Endothelial cell of umbilical vein (primary cell): ENCODE measurements at regions not wholly inside any gene's neighbourhood (a gene's known extent, or its start where the extent isn't known, plus 50 kb on each side); places are given as distances from the start of the nearest gene placed in this dataset.

Experiments
- EZH2 ChIP-seq: IDR thresholded peaks from 2 replicates; pipeline ENCODE4 v1.6.1; 2012; ENCODE audit warnings: borderline replicate concordance, low read depth, mild to moderate bottlenecking, moderate library complexity, low read length, inconsistent platforms; ENCODE audit not compliant: severe bottlenecking
- TF ChIP-seq, protein P1 (sequence below), 2 donors: IDR thresholded peaks; 1 replicate in 1 of 2; 2 replicates in 1 of 2; pipeline ENCODE4 v1.5.1; 2011; ENCODE audit warnings: low read length in 2 of 2, mild to moderate bottlenecking in 2 of 2, moderate library complexity in 2 of 2, control low read depth in 1 of 2, inconsistent platforms in 1 of 2, low read depth in 1 of 2; ENCODE audit not compliant: insufficient read depth in 1 of 2; ENCODE audit errors: extremely low read depth in 1 of 2

DNA sequence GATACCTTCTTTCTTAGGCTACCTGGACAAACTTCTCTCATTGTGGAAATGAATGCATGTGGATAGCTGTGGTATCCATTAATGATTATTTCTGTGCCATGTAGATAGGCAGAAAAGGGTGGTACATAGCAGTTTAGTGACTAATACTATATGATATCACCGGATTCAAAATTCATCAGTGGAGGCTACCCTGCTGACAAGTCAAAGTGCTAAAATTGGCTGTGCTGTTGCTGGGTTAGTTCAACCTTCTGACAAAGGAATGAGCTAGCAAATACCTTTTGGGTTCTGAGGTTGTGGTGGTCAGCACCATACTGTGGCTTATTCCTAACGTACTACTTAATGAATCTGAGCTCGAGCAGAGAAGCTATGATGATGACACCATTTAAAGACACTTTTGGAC lies 109.1 kb downstream of the TFAP2B start:
- TF ChIP-seq, protein P1, sequence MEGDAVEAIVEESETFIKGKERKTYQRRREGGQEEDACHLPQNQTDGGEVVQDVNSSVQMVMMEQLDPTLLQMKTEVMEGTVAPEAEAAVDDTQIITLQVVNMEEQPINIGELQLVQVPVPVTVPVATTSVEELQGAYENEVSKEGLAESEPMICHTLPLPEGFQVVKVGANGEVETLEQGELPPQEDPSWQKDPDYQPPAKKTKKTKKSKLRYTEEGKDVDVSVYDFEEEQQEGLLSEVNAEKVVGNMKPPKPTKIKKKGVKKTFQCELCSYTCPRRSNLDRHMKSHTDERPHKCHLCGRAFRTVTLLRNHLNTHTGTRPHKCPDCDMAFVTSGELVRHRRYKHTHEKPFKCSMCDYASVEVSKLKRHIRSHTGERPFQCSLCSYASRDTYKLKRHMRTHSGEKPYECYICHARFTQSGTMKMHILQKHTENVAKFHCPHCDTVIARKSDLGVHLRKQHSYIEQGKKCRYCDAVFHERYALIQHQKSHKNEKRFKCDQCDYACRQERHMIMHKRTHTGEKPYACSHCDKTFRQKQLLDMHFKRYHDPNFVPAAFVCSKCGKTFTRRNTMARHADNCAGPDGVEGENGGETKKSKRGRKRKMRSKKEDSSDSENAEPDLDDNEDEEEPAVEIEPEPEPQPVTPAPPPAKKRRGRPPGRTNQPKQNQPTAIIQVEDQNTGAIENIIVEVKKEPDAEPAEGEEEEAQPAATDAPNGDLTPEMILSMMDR (IDR thresholded peaks at IDR 0.05; ENCODE audit: extremely low read depth in 1 of 2, insufficient read depth in 1 of 2, low read depth in 1 of 2, low read length in 2 of 2) = no peak
- no peak for TF ChIP-seq EZH2
